Naive B cell (primary cell): ENCODE measurements at regions not wholly inside any gene's neighbourhood (a gene's known extent, or its start where the extent isn't known, plus 50 kb on each side); places are given as distances from the start of the nearest gene placed in this dataset.

Source experiments
- ATAC-seq, 2 donors: fragments of 150-1000 bp; cut with Tn5 transposase; 2 replicates each; pipeline ENCODE4 v1.10.0; 2021; ENCODE audit warnings: low read depth in 2 of 2, mild to moderate bottlenecking in 2 of 2, moderate library complexity in 2 of 2
- DNase-seq: peaks from one replicate; pipeline ENCODE4 v3.0.0; 2022
- H3K27ac Mint-ChIP-seq, 6 donors: one replicate each; pipeline ENCODE4 v1.8.0; 2020 to 2022; ENCODE audit warnings: mild to moderate bottlenecking in 6 of 6, mixed read lengths in 6 of 6, moderate library complexity in 5 of 6, inconsistent platforms in 2 of 6
- H3K27me3 Mint-ChIP-seq, 3 donors: one replicate each; pipeline ENCODE4 v1.8.0; 2021 to 2022; ENCODE audit warnings: mixed read lengths in 3 of 3, mild to moderate bottlenecking in 1 of 3
- H3K36me3 Mint-ChIP-seq, 2 donors: one replicate each; pipeline ENCODE4 v1.8.0; 2020 to 2022; ENCODE audit warnings: mixed read lengths in 2 of 2, inconsistent platforms in 1 of 2, mild to moderate bottlenecking in 1 of 2
- H3K4me1 Mint-ChIP-seq, 3 donors: one replicate each; pipeline ENCODE4 v1.8.0; 2020 to 2022; ENCODE audit warnings: mixed read lengths in 3 of 3, inconsistent platforms in 1 of 3, mild to moderate bottlenecking in 1 of 3, moderate library complexity in 1 of 3
- H3K4me3 Mint-ChIP-seq, 8 donors: one replicate each; pipeline ENCODE4 v1.8.0; 2020 to 2022; ENCODE audit warnings: mild to moderate bottlenecking in 8 of 8, mixed read lengths in 8 of 8, moderate library complexity in 8 of 8, inconsistent platforms in 2 of 8
- H3K9me3 Mint-ChIP-seq, 7 donors: one replicate each; pipeline ENCODE4 v1.8.0; 2020 to 2022; ENCODE audit warnings: mixed read lengths in 7 of 7, mild to moderate bottlenecking in 5 of 7, inconsistent platforms in 2 of 7, moderate library complexity in 1 of 7

- H3K27ac Mint-ChIP-seq = no peak overlapping the region
- ATAC-seq (no peak), DNase-seq (no peak)
- no peaks in the 10 kb centered on the region for H3K36me3 Mint-ChIP-seq
- peaks cover 9 to 20% (median 9%) of the 10 kb centered on the region in 3 donors for H3K27me3 Mint-ChIP-seq
- H3K4me1 Mint-ChIP-seq = no peaks in the 10 kb centered on the region
- no peak overlapping the region for H3K4me3 Mint-ChIP-seq
- H3K9me3 Mint-ChIP-seq = peaks cover 0 to 6% (median 2%) of the 10 kb centered on the region in 7 donors
These were observed 63.7 kb upstream of the MRPS22 start for GRCh38 chr3:139280027-139280671.

- H3K4me1 Mint-ChIP-seq = no peaks in the 10 kb centered on the region
- H3K4me3 Mint-ChIP-seq = no peak overlapping the region
- ATAC-seq = no peak
- peaks cover 0 to 6% (median 2%) of the 10 kb centered on the region in 7 donors for H3K9me3 Mint-ChIP-seq
- no peaks in the 10 kb centered on the region for H3K36me3 Mint-ChIP-seq
- H3K27me3 Mint-ChIP-seq = peaks cover 6 to 19% (median 9%) of the 10 kb centered on the region in 3 donors
- DNase-seq = no peak
- no peak overlapping the region for H3K27ac Mint-ChIP-seq
These were observed 62.7 kb upstream of the MRPS22 start for GRCh38 chr3:139281096-139281495.

- Mint-ChIP-seq H3K9me3 (peaks cover 0 to 6% (median 2%) of the 10 kb centered on the region in 7 donors), H3K27ac (no peak overlapping the region), H3K27me3 (peaks cover 6 to 14% (median 9%) of the 10 kb centered on the region in 3 donors), H3K4me1 (no peaks in the 10 kb centered on the region), H3K36me3 (no peaks in the 10 kb centered on the region), H3K4me3 (no peak overlapping the region)
- ATAC-seq (no peak), DNase-seq (no peak)
These were observed 62.2 kb upstream of the MRPS22 start for GRCh38 chr3:139281522-139282196.

DNA sequence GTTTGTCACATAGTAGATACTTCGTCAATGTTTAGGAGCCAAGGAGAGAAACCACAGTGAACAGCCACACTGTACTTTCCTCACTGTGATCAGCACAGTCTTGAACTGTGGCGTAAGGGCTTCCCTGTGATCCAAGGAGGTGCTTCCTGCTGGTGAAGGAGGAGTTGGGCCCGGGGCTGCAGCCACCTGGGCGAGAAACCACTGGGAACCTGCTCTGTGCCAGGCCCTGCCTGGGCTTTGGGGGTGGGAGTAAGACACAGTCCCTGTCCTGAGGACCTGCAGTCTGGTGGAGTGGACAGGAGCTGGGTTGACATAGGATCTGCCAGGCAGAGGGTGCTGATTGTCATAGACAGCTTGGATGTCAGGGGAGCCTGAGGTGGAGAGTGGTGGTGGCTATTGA is 60.5 kb upstream of the MRPS22 start:
- peaks cover 6 to 14% (median 9%) of the 10 kb centered on the region in 3 donors for H3K27me3 Mint-ChIP-seq
- no peaks in the 10 kb centered on the region for H3K4me1 Mint-ChIP-seq
- H3K9me3 Mint-ChIP-seq = peaks cover 0 to 4% (median 0%) of the 10 kb centered on the region in 7 donors
- ATAC-seq (no peak), DNase-seq (no peak)
- no peaks in the 10 kb centered on the region for H3K36me3 Mint-ChIP-seq
- H3K4me3 Mint-ChIP-seq = peak overlapping the region in 1 of 8 donors; percentile 13
- no peak overlapping the region for H3K27ac Mint-ChIP-seq

GRCh38 chr3:139284221-139284620 is 59.6 kb upstream of the MRPS22 start:
- Mint-ChIP-seq H3K9me3 (peaks cover 0 to 4% (median 0%) of the 10 kb centered on the region in 7 donors), H3K4me1 (no peaks in the 10 kb centered on the region)
- ATAC-seq = no peak

GRCh38 chr3:139285691-139286090 is 58.1 kb upstream of the MRPS22 start:
- peaks cover 0 to 9% (median under 1%) of the 10 kb centered on the region in 3 donors for H3K27me3 Mint-ChIP-seq
- ATAC-seq = no peak
- no peak overlapping the region for H3K27ac Mint-ChIP-seq
- no peak for DNase-seq
- H3K4me3 Mint-ChIP-seq = no peak overlapping the region
- H3K9me3 Mint-ChIP-seq = no peaks in the 10 kb centered on the region
- H3K4me1 Mint-ChIP-seq = no peaks in the 10 kb centered on the region
- H3K36me3 Mint-ChIP-seq = no peaks in the 10 kb centered on the region

More at GRCh38 chr3:139284221-139284620, 59.6 kb upstream of the MRPS22 start:
- Mint-ChIP-seq H3K4me3 (no peak overlapping the region), H3K27ac (no peak overlapping the region), H3K27me3 (peaks cover 6 to 10% (median 9%) of the 10 kb centered on the region in 3 donors), H3K36me3 (no peaks in the 10 kb centered on the region)
- no peak for DNase-seq

- H3K4me3 Mint-ChIP-seq = no peak overlapping the region
- DNase-seq (no peak), ATAC-seq (no peak)
- H3K27ac Mint-ChIP-seq = no peak overlapping the region
- H3K9me3 Mint-ChIP-seq = no peaks in the 10 kb centered on the region
- H3K4me1 Mint-ChIP-seq = no peaks in the 10 kb centered on the region
- H3K27me3 Mint-ChIP-seq = peaks cover 0 to 9% (median 0%) of the 10 kb centered on the region in 3 donors
- H3K36me3 Mint-ChIP-seq = no peaks in the 10 kb centered on the region
These were observed 57.6 kb upstream of the MRPS22 start for GRCh38 chr3:139286241-139286640.

GRCh38 chr3:139286825-139287224 is 57.0 kb upstream of the MRPS22 start:
- no peaks in the 10 kb centered on the region for H3K4me1 Mint-ChIP-seq
- H3K4me3 Mint-ChIP-seq = no peak overlapping the region
- ATAC-seq (no peak), DNase-seq (no peak)
- no peak overlapping the region for H3K27ac Mint-ChIP-seq
- H3K9me3 Mint-ChIP-seq = no peaks in the 10 kb centered on the region
- H3K27me3 Mint-ChIP-seq = peaks cover 0 to 5% (median 0%) of the 10 kb centered on the region in 3 donors
- H3K36me3 Mint-ChIP-seq = no peaks in the 10 kb centered on the region

- no peaks in the 10 kb centered on the region for H3K36me3 Mint-ChIP-seq
- peaks cover 0 to 2% (median 0%) of the 10 kb centered on the region in 3 donors for H3K27me3 Mint-ChIP-seq
- H3K9me3 Mint-ChIP-seq = no peaks in the 10 kb centered on the region
- DNase-seq (no peak), ATAC-seq (no peak)
- H3K4me1 Mint-ChIP-seq = no peaks in the 10 kb centered on the region
- H3K27ac Mint-ChIP-seq = no peak overlapping the region
- H3K4me3 Mint-ChIP-seq = no peak overlapping the region
These were observed 56.3 kb upstream of the MRPS22 start for GRCh38 chr3:139287557-139287956.

DNA sequence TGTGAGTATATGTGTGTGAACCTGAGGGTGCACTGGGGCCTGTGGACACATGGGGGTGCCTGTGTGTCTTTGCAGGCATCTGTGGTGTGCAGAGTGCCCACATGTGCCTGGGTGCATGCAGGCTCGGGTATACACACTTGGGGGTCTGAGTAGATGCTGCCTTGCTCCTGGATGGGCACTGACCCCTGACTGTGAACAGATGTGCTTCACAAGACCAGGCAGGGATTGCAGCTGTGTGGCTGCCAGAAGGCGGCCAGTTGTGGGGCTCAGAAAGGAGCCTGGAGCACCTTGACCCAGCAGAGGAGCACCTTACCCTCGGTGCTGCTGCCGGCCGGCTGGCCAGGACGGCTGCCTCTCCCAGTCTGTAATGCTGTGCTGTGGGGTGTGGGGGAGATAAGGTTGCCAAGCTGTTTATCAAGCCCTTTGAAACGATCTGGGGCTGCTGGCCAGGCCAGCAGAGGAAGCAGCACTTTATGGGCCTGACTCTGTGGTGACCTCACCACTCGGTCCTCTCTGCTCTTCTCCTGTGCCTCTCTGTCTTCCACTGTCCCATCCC is 55.5 kb upstream of the MRPS22 start:
- DNase-seq (no peak), ATAC-seq (no peak)
- no peak overlapping the region for H3K4me3 Mint-ChIP-seq

DNA sequence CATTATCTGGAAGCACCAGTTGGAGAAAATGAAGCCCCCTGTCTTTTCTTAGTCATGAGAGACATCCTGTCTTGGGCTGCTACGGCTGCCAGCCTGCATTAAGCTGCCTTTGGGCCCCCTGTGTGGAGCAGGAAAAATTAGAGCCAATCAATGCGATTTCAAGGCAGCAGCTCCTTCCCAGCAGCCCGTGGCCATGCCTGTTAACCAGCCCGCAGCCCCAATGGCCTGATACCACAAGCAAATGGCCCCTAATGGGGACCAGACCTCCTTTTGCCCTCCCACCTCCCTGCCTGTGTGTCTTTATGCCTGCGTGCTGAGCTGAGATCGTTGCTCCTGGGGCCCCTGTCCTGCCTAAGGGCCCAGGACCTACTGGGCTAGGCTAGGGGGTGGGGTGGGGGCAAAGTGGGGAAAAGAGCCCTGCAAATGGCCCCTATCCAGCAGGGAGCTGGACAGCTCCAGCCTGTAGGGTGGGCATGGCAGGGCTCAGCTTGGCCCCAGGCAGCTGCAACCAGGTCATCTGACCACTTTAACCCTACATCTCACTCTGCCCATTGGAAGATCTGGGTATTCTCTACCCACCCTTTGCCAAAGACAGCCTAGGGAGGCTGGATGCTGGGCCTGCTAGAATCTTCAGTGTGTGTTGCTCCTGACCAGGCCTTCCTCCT is 53.8 kb upstream of the MRPS22 start:
- H3K36me3 Mint-ChIP-seq = no peaks in the 10 kb centered on the region
- no peaks in the 10 kb centered on the region for H3K4me1 Mint-ChIP-seq
- peaks cover 0 to 14% (median 12%) of the 10 kb centered on the region in 3 donors for H3K27me3 Mint-ChIP-seq
- ATAC-seq = no peak
- no peak overlapping the region for H3K4me3 Mint-ChIP-seq
- DNase-seq = no peak
- H3K27ac Mint-ChIP-seq = no peak overlapping the region
- no peaks in the 10 kb centered on the region for H3K9me3 Mint-ChIP-seq

More for the DNA sequence above, 55.5 kb upstream of the MRPS22 start:
- H3K27me3 Mint-ChIP-seq = peaks cover 0 to 6% (median 0%) of the 10 kb centered on the region in 3 donors
- H3K36me3 Mint-ChIP-seq = no peaks in the 10 kb centered on the region
- H3K4me1 Mint-ChIP-seq = no peaks in the 10 kb centered on the region
- H3K27ac Mint-ChIP-seq = no peak overlapping the region
- H3K9me3 Mint-ChIP-seq = no peaks in the 10 kb centered on the region

DNA sequence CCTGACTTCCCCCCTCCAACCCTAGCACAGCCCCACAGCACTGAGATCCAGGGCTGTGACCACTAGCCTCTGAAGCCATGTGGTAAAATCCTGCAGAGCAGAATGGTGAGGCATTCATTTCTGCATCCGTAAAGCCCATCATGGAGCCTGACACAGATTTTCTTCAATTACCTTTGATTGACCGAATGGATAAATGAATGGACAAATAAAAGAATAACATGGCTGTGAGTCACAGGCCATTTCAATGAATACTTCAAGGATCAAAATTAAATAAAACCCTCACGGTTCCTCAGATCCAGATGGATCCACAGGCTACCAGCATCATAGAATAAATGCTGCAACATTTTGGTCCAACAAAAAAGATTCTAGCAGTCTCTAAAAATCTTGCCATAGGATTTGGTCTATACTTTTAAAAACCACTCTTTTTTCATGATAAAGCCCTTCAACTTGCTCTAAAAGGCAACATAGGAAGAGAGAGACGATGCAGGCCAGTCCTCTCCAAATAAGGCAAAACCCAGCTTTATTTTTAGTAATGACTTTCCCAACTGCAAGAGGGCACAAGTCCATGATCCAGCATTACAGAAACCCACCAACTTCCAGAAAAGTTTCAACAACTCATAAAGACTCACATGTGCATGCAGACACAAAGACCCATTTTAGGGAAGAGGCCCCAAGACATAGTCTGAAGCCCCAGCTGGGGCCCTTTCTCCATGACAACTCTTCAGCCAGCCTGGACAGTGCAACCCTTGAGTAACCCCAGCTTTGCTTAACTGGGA is 52.4 kb upstream of the MRPS22 start:
- no peak overlapping the region for H3K27ac Mint-ChIP-seq
- H3K9me3 Mint-ChIP-seq = no peaks in the 10 kb centered on the region
- ATAC-seq (no peak), DNase-seq (no peak)
- peaks cover 0 to 20% (median 20%) of the 10 kb centered on the region in 3 donors for H3K27me3 Mint-ChIP-seq
- H3K36me3 Mint-ChIP-seq = no peaks in the 10 kb centered on the region
- no peaks in the 10 kb centered on the region for H3K4me1 Mint-ChIP-seq
- H3K4me3 Mint-ChIP-seq = no peak overlapping the region

DNA sequence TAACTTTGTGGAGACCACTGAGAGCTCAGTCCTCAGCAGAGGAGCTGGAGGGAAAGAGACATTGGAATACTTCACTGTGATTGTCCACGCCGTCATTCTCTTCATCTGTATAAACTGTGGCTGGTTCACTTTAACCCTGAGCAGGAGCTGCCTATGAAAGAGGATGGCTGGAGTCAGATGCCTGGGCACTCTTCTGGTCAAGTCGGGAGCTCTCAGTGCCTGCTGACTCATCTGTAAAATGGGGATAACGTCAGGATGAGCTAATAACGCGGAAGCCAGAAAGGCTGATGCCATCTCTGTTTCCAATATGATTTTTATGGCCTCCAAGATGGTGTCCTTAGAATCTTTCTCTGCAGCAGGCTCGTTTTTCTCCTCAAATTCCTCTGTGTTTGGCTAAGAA is 51.6 kb upstream of the MRPS22 start:
- DNase-seq = no peak
- no peaks in the 10 kb centered on the region for H3K36me3 Mint-ChIP-seq
- H3K4me1 Mint-ChIP-seq = no peaks in the 10 kb centered on the region
- no peaks in the 10 kb centered on the region for H3K9me3 Mint-ChIP-seq
- peaks cover 0 to 20% (median 20%) of the 10 kb centered on the region in 3 donors for H3K27me3 Mint-ChIP-seq
- peak overlapping the region in 1 of 8 donors; percentile 29 for H3K4me3 Mint-ChIP-seq
- H3K27ac Mint-ChIP-seq = no peak overlapping the region
- no peak for ATAC-seq
